NB4 (cell line): ENCODE measurements at regions not wholly inside any gene's neighbourhood (a gene's known extent, or its start where the extent isn't known, plus 50 kb on each side); places are given as distances from the start of the nearest gene placed in this dataset.

Source experiments
- DNase-seq: peaks from one replicate; pipeline ENCODE4 v3.0.0; 2010; ENCODE audit warnings: low read depth
- H3K4me3 ChIP-seq: one replicate; pipeline ENCODE4 v1.5.1; 2011; ENCODE audit warnings: mild to moderate bottlenecking, low read depth, low read length, moderate library complexity
- CTCF ChIP-seq: IDR thresholded peaks from one replicate; pipeline ENCODE4 v1.5.1; 2012; ENCODE audit warnings: low read depth, low read length
- MAX ChIP-seq: IDR thresholded peaks from 2 replicates; pipeline ENCODE4 v1.6.1; 2011; ENCODE audit warnings: low read depth, low read length
- MYC ChIP-seq: IDR thresholded peaks from 2 replicates; pipeline ENCODE4 v1.6.1; 2011; ENCODE audit warnings: low read depth, low read length
- POLR2A ChIP-seq: IDR thresholded peaks from 2 replicates; pipeline ENCODE4 v1.6.1; 2011; ENCODE audit warnings: mild to moderate bottlenecking; ENCODE audit not compliant: insufficient read length; ENCODE audit errors: extremely low read depth

GRCh38 chr4:53788621-53789020 lies 197.3 kb upstream of the LNX1 start:
- H3K4me3 ChIP-seq, result no peak overlapping the region
- no peak for TF ChIP-seq POLR2A
- no peak for TF ChIP-seq MYC
- no peak for TF ChIP-seq MAX
- no peak for TF ChIP-seq CTCF
- DNase-seq, result no peak

- no peak overlapping the region for H3K4me3 ChIP-seq
- TF ChIP-seq MYC (no peak), CTCF (no peak), POLR2A (no peak), MAX (no peak)
- no peak for DNase-seq
Observed at GRCh38 chr4:53788011-53788410, 196.7 kb upstream of the LNX1 start.

GRCh38 chr4:53786632-53787031 lies 195.3 kb upstream of the LNX1 start:
- no peak overlapping the region for H3K4me3 ChIP-seq
- no peak for DNase-seq

GRCh38 chr4:53785996-53786395 lies 194.7 kb upstream of the LNX1 start:
- no peak for DNase-seq
- TF ChIP-seq POLR2A (no peak), CTCF (no peak), MAX (no peak), MYC (no peak)
- no peak overlapping the region for H3K4me3 ChIP-seq

More at GRCh38 chr4:53786632-53787031, 195.3 kb upstream of the LNX1 start:
- TF ChIP-seq POLR2A, result no peak
- no peak for TF ChIP-seq CTCF
- TF ChIP-seq MAX, result no peak

GRCh38 chr4:53784112-53784511 lies 192.8 kb upstream of the LNX1 start:
- DNase-seq, result no peak
- TF ChIP-seq CTCF, result no peak
- no peak for TF ChIP-seq POLR2A
- no peak for TF ChIP-seq MAX
- no peak for TF ChIP-seq MYC
- no peak overlapping the region for H3K4me3 ChIP-seq
